Ishikawa (cell line): ENCODE measurements at regions not wholly inside any gene's neighbourhood (a gene's known extent, or its start where the extent isn't known, plus 50 kb on each side); places are given as distances from the start of the nearest gene placed in this dataset.

Source experiments
- CEBPB ChIP-seq: IDR thresholded peaks from 2 replicates; pipeline ENCODE4 v1.6.1; 2012
- CREB1 ChIP-seq: IDR thresholded peaks from 2 replicates; pipeline ENCODE4 v1.6.1; 2012; ENCODE audit warnings: low read depth
- EGR1 ChIP-seq: IDR thresholded peaks from 2 replicates; pipeline ENCODE4 v1.6.1; 2012
- EP300 ChIP-seq: IDR thresholded peaks from 2 replicates; pipeline ENCODE4 v1.6.1; 2012; ENCODE audit warnings: borderline replicate concordance
- MAX ChIP-seq: IDR thresholded peaks from 2 replicates; pipeline ENCODE4 v1.6.1; 2012
- NFIC ChIP-seq: IDR thresholded peaks from 2 replicates; pipeline ENCODE4 v1.6.1; 2012
- RAD21 ChIP-seq: IDR thresholded peaks from 2 replicates; pipeline ENCODE4 v1.6.1; 2012; ENCODE audit warnings: low read depth
- REST ChIP-seq: IDR thresholded peaks from 2 replicates; pipeline ENCODE4 v1.6.1; 2012; ENCODE audit warnings: low read depth, mild to moderate bottlenecking
- TAF1 ChIP-seq: IDR thresholded peaks from 2 replicates; pipeline ENCODE4 v1.6.1; 2012; ENCODE audit warnings: low read depth, mild to moderate bottlenecking
- TCF12 ChIP-seq: IDR thresholded peaks from 2 replicates; pipeline ENCODE4 v1.6.1; 2012; ENCODE audit warnings: low read depth
- TEAD4 ChIP-seq: IDR thresholded peaks from 2 replicates; pipeline ENCODE4 v1.6.1; 2012
- YY1 ChIP-seq: IDR thresholded peaks from 2 replicates; pipeline ENCODE4 v1.6.1; 2012; ENCODE audit warnings: low read depth

- TF ChIP-seq REST (no peak), RAD21 (no peak), EGR1 (no peak), MAX (no peak), CEBPB (no peak), EP300 (no peak), NFIC (no peak), YY1 (no peak), TAF1 (no peak), CREB1 (no peak), TCF12 (no peak), TEAD4 (no peak)
Observed at GRCh38 chr7:46549892-46550639, 629.0 kb upstream of the IGFBP3 start.
